ENCODE measurements at regions not wholly inside any gene's neighbourhood (a gene's known extent, or its start where the extent isn't known, plus 50 kb on each side); places are given as distances from the start of the nearest gene placed in this dataset.

- DNase-seq = no peak
- no peaks in the 10 kb centered on the region for H3K27me3 ChIP-seq (ENCODE audit: low read depth)
- no peak overlapping the region for H3K27ac ChIP-seq
- no peak overlapping the region for H3K4me3 ChIP-seq
- H3K9me3 ChIP-seq = no peaks in the 10 kb centered on the region
- ATAC-seq = no peak
- intact Hi-C loops (cut with DNase I) = no loop called here
- TF ChIP-seq CTCF (IDR thresholded peaks at IDR 0.05) = no peak
- H3K36me3 ChIP-seq = no peaks in the 10 kb centered on the region
- no peaks in the 10 kb centered on the region for H3K4me1 ChIP-seq
These were observed 133.9 kb downstream of the FANCF start for GRCh38 chr11:22491555-22492225.

- DNase-seq = no peak
- Histone ChIP-seq H3K36me3 (no peaks in the 10 kb centered on the region), H3K4me1 (no peaks in the 10 kb centered on the region), H3K4me3 (no peak overlapping the region), H3K9me3 (no peaks in the 10 kb centered on the region), H3K27ac (no peak overlapping the region), H3K27me3 (ENCODE audit: low read depth) (no peaks in the 10 kb centered on the region)
- TF ChIP-seq CTCF (IDR thresholded peaks at IDR 0.05) = no peak
- no peak for ATAC-seq
- intact Hi-C loops (cut with DNase I) = no loop called here
These were observed 142.0 kb downstream of the SLC17A6 start for GRCh38 chr11:22479971-22480720.

GRCh38 chr11:22479208-22479607 is 141.0 kb downstream of the SLC17A6 start:
- no peak for TF ChIP-seq CTCF (IDR thresholded peaks at IDR 0.05)
- intact Hi-C loops (cut with DNase I) = no loop called here
- Histone ChIP-seq H3K36me3 (no peaks in the 10 kb centered on the region), H3K27ac (no peak overlapping the region), H3K27me3 (ENCODE audit: low read depth) (no peaks in the 10 kb centered on the region), H3K9me3 (no peaks in the 10 kb centered on the region), H3K4me1 (no peaks in the 10 kb centered on the region), H3K4me3 (no peak overlapping the region)
- no peak for DNase-seq
- no peak for ATAC-seq

GRCh38 chr11:22478169-22478568 is 140.0 kb downstream of the SLC17A6 start:
- Histone ChIP-seq H3K27me3 (ENCODE audit: low read depth) (no peaks in the 10 kb centered on the region), H3K27ac (no peak overlapping the region), H3K4me3 (no peak overlapping the region), H3K9me3 (no peaks in the 10 kb centered on the region), H3K4me1 (no peaks in the 10 kb centered on the region), H3K36me3 (no peaks in the 10 kb centered on the region)
- no peak for TF ChIP-seq CTCF (IDR thresholded peaks at IDR 0.05)
- ATAC-seq (no peak), DNase-seq (no peak)
- intact Hi-C loops (cut with DNase I) = no loop called here

GRCh38 chr11:22477312-22477711 is 139.1 kb downstream of the SLC17A6 start:
- no peak overlapping the region for H3K27ac ChIP-seq
- H3K9me3 ChIP-seq = no peaks in the 10 kb centered on the region
- DNase-seq (no peak), ATAC-seq (no peak)
- intact Hi-C loops (cut with DNase I) = no loop called here
- H3K27me3 ChIP-seq (ENCODE audit: low read depth) = no peaks in the 10 kb centered on the region
- no peak overlapping the region for H3K4me3 ChIP-seq
- no peaks in the 10 kb centered on the region for H3K36me3 ChIP-seq
- TF ChIP-seq CTCF (IDR thresholded peaks at IDR 0.05) = no peak
- H3K4me1 ChIP-seq = no peaks in the 10 kb centered on the region

Measured in lower lobe of right lung (tissue), 2 donors.